HepG2 (cell line): ENCODE measurements at regions not wholly inside any gene's neighbourhood (a gene's known extent, or its start where the extent isn't known, plus 50 kb on each side); places are given as distances from the start of the nearest gene placed in this dataset.

Experiments used
- EZH2 ChIP-seq: conservative IDR thresholded peaks from 2 replicates; pipeline ENCODE4 v1.6.1; 2012; ENCODE audit warnings: mild to moderate bottlenecking, low read depth, low read length, moderate library complexity
- NONO ChIP-seq, 2 experiments: fragments of 450-650 bp in 1 of 2; sonication (generic) in 1 of 2; formaldehyde crosslinking in 1 of 2; IDR thresholded peaks in 1 of 2; conservative IDR thresholded peaks in 1 of 2; 2 replicates each; pipeline versions ENCODE4 v1.6.1 to v1.8.0; 2017 to 2022; ENCODE audit warnings: mild to moderate bottlenecking in 1 of 2, missing genetic modification reagents in 1 of 2, moderate library complexity in 1 of 2
- ZNF644 ChIP-seq: IDR thresholded peaks from 2 replicates; pipeline ENCODE4 v1.6.1; 2016; ENCODE audit warnings: low read depth
- TF ChIP-seq, protein P1 (sequence below): fragments of 450-650 bp; IDR thresholded peaks from 2 replicates; pipeline ENCODE4 v1.6.1; 2017; ENCODE audit warnings: mild to moderate bottlenecking

DNA sequence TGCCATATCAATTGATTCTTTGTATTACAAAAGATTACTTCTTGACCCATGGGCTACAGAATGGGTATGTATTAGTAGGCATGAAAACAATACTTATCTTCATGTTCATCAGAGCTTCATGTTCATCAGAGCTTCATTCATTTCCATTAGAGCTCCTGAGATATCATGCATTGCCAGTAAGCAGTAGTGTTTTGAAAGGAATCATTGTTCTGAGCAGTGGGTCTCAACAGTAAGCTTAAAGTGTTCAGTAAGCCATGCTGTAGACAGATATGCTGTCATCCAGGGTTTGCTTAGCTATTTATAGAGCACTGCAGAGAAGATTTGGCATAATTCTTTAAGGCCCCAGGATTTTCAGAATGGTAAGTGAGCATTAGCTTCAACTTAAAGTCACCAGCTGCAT is 596.1 kb downstream of the ZNF385D start:
- no peak for TF ChIP-seq EZH2
- no peak for TF ChIP-seq ZNF644 (CRISPR knock-in tag)
- TF ChIP-seq, protein P1, sequence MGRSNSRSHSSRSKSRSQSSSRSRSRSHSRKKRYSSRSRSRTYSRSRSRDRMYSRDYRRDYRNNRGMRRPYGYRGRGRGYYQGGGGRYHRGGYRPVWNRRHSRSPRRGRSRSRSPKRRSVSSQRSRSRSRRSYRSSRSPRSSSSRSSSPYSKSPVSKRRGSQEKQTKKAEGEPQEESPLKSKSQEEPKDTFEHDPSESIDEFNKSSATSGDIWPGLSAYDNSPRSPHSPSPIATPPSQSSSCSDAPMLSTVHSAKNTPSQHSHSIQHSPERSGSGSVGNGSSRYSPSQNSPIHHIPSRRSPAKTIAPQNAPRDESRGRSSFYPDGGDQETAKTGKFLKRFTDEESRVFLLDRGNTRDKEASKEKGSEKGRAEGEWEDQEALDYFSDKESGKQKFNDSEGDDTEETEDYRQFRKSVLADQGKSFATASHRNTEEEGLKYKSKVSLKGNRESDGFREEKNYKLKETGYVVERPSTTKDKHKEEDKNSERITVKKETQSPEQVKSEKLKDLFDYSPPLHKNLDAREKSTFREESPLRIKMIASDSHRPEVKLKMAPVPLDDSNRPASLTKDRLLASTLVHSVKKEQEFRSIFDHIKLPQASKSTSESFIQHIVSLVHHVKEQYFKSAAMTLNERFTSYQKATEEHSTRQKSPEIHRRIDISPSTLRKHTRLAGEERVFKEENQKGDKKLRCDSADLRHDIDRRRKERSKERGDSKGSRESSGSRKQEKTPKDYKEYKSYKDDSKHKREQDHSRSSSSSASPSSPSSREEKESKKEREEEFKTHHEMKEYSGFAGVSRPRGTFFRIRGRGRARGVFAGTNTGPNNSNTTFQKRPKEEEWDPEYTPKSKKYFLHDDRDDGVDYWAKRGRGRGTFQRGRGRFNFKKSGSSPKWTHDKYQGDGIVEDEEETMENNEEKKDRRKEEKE, result no peak
- no peak for TF ChIP-seq NONO (IDR thresholded peaks at IDR 0.05)
- TF ChIP-seq NONO (CRISPR knock-in tag; conservative IDR thresholded peaks at IDR 0.05), result no peak
